SU-DHL-6 (cell line): ENCODE measurements at regions not wholly inside any gene's neighbourhood (a gene's known extent, or its start where the extent isn't known, plus 50 kb on each side); places are given as distances from the start of the nearest gene placed in this dataset.

ENCODE experiments used
- H2AFZ ChIP-seq: fragments of 200-600 bp; sonication (generic); 2 replicates; pipeline ENCODE4 v1.6.1; 2014; ENCODE audit warnings: low read depth, mild to moderate bottlenecking, moderate library complexity, mixed read lengths, antibody characterized with exemption, low read length; ENCODE audit not compliant: severe bottlenecking
- H3F3A ChIP-seq: fragments of 200-600 bp; shearing (Covaris generic); 2 replicates; pipeline ENCODE4 v1.6.0; 2016; ENCODE audit warnings: antibody characterized with exemption, mild to moderate bottlenecking; ENCODE audit not compliant: insufficient read depth
- H3K27ac ChIP-seq: fragments of 200-600 bp; sonication (generic); 2 replicates; pipeline ENCODE4 v1.5.1; 2016; ENCODE audit warnings: low read depth, mild to moderate bottlenecking, low read length, moderate library complexity, mixed read lengths
- H3K27me3 ChIP-seq: fragments of 200-600 bp; sonication (generic), shearing (Covaris generic); 2 replicates; pipeline ENCODE4 v1.6.0; 2014; ENCODE audit warnings: mild to moderate bottlenecking, low read length
- H3K36me3 ChIP-seq: fragments of 200-600 bp; sonication (generic); 2 replicates; pipeline ENCODE4 v1.6.1; 2014; ENCODE audit warnings: mild to moderate bottlenecking, low read length, mixed read lengths
- H3K4me2 ChIP-seq: fragments of 300-600, 200-600 bp; shearing (Covaris generic), sonication (generic); 2 replicates; pipeline ENCODE4 v1.6.0; 2014; ENCODE audit warnings: low read length, low read depth, mild to moderate bottlenecking; ENCODE audit not compliant: poor library complexity, severe bottlenecking
- H3K4me3 ChIP-seq: fragments of 200-600 bp; sonication (generic); 2 replicates; pipeline ENCODE4 v1.5.1; 2014; ENCODE audit warnings: antibody characterized with exemption, low read length, mild to moderate bottlenecking, mixed read lengths; ENCODE audit not compliant: insufficient read depth, poor library complexity, severe bottlenecking
- H3K79me2 ChIP-seq: fragments of 200-600 bp; sonication (generic); 2 replicates; pipeline ENCODE4 v1.6.1; 2014; ENCODE audit warnings: mild to moderate bottlenecking, low read length, moderate library complexity; ENCODE audit not compliant: insufficient read depth
- H3K9ac ChIP-seq: fragments of 200-600 bp; sonication (generic); 2 replicates; pipeline ENCODE4 v1.7.0; 2014; ENCODE audit warnings: mild to moderate bottlenecking, low read length
- H3K9me2 ChIP-seq: fragments of 200-600 bp; sonication (generic); replicated peaks from 2 replicates; pipeline ENCODE4 v1.6.1; 2014; ENCODE audit warnings: low read length; ENCODE audit not compliant: insufficient read depth
- H3K9me3 ChIP-seq: fragments of 200-600 bp; sonication (generic); 2 replicates; pipeline ENCODE4 v1.6.1; 2014; ENCODE audit warnings: low read length, mixed read lengths; ENCODE audit not compliant: insufficient read depth
- H4K20me1 ChIP-seq: fragments of 200-600 bp; sonication (generic); 2 replicates; pipeline ENCODE4 v1.6.1; 2014; ENCODE audit warnings: low read depth, mild to moderate bottlenecking, antibody characterized with exemption, low read length, moderate library complexity, mixed read lengths
- EZH2phosphoT487 ChIP-seq: fragments of 200-600 bp; sonication (generic), shearing (Covaris generic); conservative IDR thresholded peaks from 2 replicates; pipeline ENCODE4 v1.6.1; 2018; ENCODE audit warnings: mild to moderate bottlenecking, antibody characterized with exemption, low read length, moderate library complexity, mixed read lengths
- TF ChIP-seq, protein P1 (sequence below): fragments of 200-600 bp; sonication (generic); IDR thresholded peaks from one replicate; pipeline ENCODE4 v1.5.1; 2017; ENCODE audit warnings: antibody characterized with exemption, mild to moderate bottlenecking, low read length, moderate library complexity; ENCODE audit not compliant: insufficient read depth, poor library complexity, severe bottlenecking

DNA sequence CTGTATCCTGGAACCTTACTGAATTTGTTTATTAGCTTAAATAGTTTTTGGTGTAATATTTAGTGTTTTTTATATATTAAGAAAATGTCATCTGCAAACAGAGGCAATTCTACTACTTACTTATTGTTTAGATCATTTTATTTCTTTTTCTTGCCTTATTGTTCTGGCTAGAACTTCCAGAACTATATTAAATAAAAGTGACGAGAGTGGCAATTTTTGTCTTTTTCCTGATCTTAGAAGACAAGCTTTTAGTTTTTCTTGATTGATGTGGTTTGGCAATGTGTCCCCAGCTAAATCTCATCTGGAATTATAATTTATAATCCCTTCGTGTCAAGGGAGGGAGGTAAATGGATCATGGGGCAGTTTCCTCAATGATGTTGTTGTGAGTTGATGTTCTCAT, 857.8 kb downstream of the SLC6A15 start:
- no peak overlapping the region for H3K4me2 ChIP-seq
- no peaks in the 10 kb centered on the region for H3K9me3 ChIP-seq
- no peaks in the 10 kb centered on the region for H3K79me2 ChIP-seq
- H4K20me1 ChIP-seq: no peaks in the 10 kb centered on the region
- H3K27ac ChIP-seq: no peak overlapping the region
- H3K9me2 ChIP-seq: no peaks in the 10 kb centered on the region
- no peak overlapping the region for H3K9ac ChIP-seq
- no peak overlapping the region for H3K4me3 ChIP-seq
- no peaks in the 10 kb centered on the region for H3K36me3 ChIP-seq
- no peaks in the 10 kb centered on the region for H3F3A ChIP-seq
- H2AFZ ChIP-seq: no peak overlapping the region
- H3K27me3 ChIP-seq: no peaks in the 10 kb centered on the region
- TF ChIP-seq, protein P1, sequence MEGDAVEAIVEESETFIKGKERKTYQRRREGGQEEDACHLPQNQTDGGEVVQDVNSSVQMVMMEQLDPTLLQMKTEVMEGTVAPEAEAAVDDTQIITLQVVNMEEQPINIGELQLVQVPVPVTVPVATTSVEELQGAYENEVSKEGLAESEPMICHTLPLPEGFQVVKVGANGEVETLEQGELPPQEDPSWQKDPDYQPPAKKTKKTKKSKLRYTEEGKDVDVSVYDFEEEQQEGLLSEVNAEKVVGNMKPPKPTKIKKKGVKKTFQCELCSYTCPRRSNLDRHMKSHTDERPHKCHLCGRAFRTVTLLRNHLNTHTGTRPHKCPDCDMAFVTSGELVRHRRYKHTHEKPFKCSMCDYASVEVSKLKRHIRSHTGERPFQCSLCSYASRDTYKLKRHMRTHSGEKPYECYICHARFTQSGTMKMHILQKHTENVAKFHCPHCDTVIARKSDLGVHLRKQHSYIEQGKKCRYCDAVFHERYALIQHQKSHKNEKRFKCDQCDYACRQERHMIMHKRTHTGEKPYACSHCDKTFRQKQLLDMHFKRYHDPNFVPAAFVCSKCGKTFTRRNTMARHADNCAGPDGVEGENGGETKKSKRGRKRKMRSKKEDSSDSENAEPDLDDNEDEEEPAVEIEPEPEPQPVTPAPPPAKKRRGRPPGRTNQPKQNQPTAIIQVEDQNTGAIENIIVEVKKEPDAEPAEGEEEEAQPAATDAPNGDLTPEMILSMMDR: no peak
- TF ChIP-seq EZH2phosphoT487: no peak

DNA sequence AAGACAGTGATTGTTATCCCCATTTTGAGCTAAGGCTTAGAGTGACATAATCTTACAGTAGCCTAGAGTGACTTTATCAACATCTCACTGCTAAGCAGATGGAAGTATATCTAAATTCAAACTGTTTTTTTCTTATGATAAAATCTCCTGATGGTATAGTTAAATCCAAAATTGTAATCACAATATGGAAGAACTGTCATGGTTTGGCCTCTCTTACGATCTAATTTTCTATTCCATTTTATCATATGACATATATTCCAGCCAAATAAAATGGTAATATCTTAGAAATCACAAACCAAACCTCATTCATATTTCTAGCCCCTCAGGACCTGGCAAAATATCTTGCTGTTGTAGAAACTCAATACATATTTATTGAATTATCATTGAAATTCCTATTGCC, 864.7 kb downstream of the SLC6A15 start:
- TF ChIP-seq EZH2phosphoT487: no peak
- TF ChIP-seq, protein P1: no peak
- H3K4me3 ChIP-seq: no peak overlapping the region
- H3K9ac ChIP-seq: no peak overlapping the region
- H3F3A ChIP-seq: no peaks in the 10 kb centered on the region
- H3K79me2 ChIP-seq: no peaks in the 10 kb centered on the region
- no peaks in the 10 kb centered on the region for H3K27me3 ChIP-seq
- H3K9me3 ChIP-seq: no peaks in the 10 kb centered on the region
- H3K27ac ChIP-seq: no peak overlapping the region
- no peaks in the 10 kb centered on the region for H4K20me1 ChIP-seq
- H3K4me2 ChIP-seq: no peak overlapping the region
- no peaks in the 10 kb centered on the region for H3K9me2 ChIP-seq
- no peaks in the 10 kb centered on the region for H3K36me3 ChIP-seq
- H2AFZ ChIP-seq: no peak overlapping the region

DNA sequence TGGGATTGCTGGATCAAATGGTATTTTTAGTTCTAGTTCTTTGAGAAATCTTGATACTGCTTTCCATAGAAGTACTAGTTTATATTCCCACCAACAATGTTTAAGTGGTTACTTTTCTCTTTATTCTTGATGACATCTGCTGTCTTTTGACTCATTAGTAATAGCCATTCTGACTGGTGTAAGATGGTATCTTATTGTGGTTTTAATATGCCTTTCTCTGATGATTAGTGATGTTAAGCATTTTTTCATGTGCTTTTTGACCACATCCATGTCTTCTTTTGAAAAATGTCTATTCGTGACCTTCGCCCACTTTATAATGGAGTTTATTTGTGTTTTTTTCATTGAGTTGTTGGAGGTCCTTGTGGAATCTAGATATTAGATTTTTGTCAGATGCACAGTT, 865.7 kb downstream of the SLC6A15 start:
- H3K9ac ChIP-seq: no peak overlapping the region
- no peaks in the 10 kb centered on the region for H3F3A ChIP-seq
- H3K79me2 ChIP-seq: no peaks in the 10 kb centered on the region
- no peak overlapping the region for H3K27ac ChIP-seq
- no peaks in the 10 kb centered on the region for H3K9me2 ChIP-seq
- TF ChIP-seq, protein P1: no peak
- no peak for TF ChIP-seq EZH2phosphoT487
- H2AFZ ChIP-seq: no peak overlapping the region
- no peak overlapping the region for H3K4me2 ChIP-seq
- no peaks in the 10 kb centered on the region for H3K27me3 ChIP-seq
- no peaks in the 10 kb centered on the region for H3K9me3 ChIP-seq
- H3K36me3 ChIP-seq: no peaks in the 10 kb centered on the region
- H4K20me1 ChIP-seq: no peaks in the 10 kb centered on the region
- no peak overlapping the region for H3K4me3 ChIP-seq
